ENCODE measurements at regions not wholly inside any gene's neighbourhood (a gene's known extent, or its start where the extent isn't known, plus 50 kb on each side); places are given as distances from the start of the nearest gene placed in this dataset.

GRCh38 chr16:52785653-52786052 lies 238.7 kb upstream of the TOX3 start:
- Histone ChIP-seq H3K4me1 (no peaks in the 10 kb centered on the region), H3K27me3 (no peaks in the 10 kb centered on the region), H3K36me3 (no peaks in the 10 kb centered on the region), H3K4me3 (no peak overlapping the region), H3K27ac (no peak overlapping the region), H3K9me3 (no peaks in the 10 kb centered on the region)
- no peak for DNase-seq (ENCODE audit: low spot score in 2 of 2)
- TF ChIP-seq POLR2A (IDR thresholded peaks at IDR 0.05) (no peak), CTCF (IDR thresholded peaks at IDR 0.05) (no peak), EP300 (IDR thresholded peaks at IDR 0.05) (no peak)
- 88 to 91% methylated on average over 4 of the region's 4 CpGs for WGBS, 2 donors

DNA sequence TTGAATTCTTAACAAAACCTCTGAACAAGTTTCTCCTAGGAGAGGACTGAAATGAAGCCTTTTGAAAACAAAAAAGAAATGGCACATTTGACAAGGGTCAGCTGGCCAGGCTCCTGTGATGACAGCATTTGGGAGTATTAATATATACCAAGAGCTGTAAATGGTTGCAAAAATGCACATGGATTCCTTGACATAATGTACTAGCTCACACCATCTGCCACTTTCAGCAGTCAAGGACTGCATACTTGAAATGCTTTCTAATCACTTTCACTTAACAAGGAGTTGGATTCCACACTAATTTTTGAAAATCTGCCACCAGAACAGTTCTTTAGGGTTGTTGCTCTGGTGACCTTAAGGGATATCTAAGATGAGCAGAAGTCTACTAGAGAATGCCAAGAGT lies 236.7 kb upstream of the TOX3 start:
- no peak for DNase-seq (ENCODE audit: low spot score in 2 of 2)
- TF ChIP-seq CTCF (IDR thresholded peaks at IDR 0.05) (no peak), EP300 (IDR thresholded peaks at IDR 0.05) (no peak), POLR2A (IDR thresholded peaks at IDR 0.05) (no peak)
- no peak overlapping the region for H3K27ac ChIP-seq
- H3K36me3 ChIP-seq, result no peaks in the 10 kb centered on the region
- no peaks in the 10 kb centered on the region for H3K4me1 ChIP-seq
- no peak overlapping the region for H3K4me3 ChIP-seq
- H3K27me3 ChIP-seq, result no peaks in the 10 kb centered on the region
- no peaks in the 10 kb centered on the region for H3K9me3 ChIP-seq

DNA sequence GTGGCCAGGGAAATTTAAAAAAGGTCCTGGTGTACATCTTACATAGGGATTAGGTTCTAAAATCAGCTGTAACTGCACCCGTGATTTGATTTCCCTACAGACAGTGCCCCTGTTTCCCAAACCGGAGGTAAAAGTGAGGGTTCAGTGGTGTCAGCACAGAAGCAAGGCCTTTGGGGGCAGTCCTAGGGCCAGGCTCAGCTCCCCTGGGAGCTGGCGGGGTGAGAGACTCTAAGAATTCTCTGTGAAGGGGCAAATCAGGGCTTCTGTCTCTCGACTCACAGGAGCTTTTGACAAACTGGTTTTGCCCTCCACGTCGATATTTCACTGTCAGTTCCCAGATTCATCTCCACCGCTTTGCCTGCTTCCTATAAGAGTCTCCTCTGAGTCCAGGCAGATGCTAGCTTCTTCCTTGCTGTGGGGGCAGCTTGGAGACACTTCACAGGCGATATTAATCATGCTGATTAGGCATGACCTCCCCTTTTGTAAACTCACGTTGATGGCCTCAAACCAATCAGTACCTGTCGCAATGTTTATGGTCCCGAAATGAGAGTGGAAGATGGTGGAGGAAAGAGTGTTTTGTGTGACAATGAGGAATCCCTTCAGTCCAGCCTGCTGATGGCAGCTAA lies 234.2 kb upstream of the TOX3 start:
- H3K36me3 ChIP-seq, result no peaks in the 10 kb centered on the region
- no peak overlapping the region for H3K4me3 ChIP-seq
- TF ChIP-seq POLR2A (IDR thresholded peaks at IDR 0.05) (no peak), CTCF (IDR thresholded peaks at IDR 0.05) (no peak), EP300 (IDR thresholded peaks at IDR 0.05) (no peak)
- no peaks in the 10 kb centered on the region for H3K9me3 ChIP-seq
- no peaks in the 10 kb centered on the region for H3K27me3 ChIP-seq
- no peak overlapping the region for H3K27ac ChIP-seq
- 61 to 66% methylated on average over 11 of the region's 11 CpGs for WGBS, 2 donors
- H3K4me1 ChIP-seq, result no peaks in the 10 kb centered on the region
- no peak for DNase-seq (ENCODE audit: low spot score in 2 of 2)

DNA sequence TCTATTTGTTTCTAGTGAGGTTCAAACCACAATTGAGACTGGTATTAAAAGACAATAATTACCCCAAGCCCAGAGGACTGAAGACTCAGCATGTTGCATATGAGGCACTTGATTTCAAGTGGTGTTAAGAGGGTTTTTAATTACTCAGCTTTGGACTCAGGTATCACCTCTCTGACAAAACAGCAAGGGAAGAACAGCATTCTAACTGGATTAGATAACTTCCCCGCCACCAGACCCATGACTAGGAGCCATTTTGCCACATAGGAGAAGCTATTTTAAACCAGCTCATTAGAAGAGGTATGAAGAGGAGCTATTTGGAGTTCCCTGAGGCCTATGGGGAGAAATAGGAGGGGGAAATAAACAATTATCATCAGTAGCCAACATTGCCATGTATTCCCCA lies 226.1 kb upstream of the TOX3 start:
- TF ChIP-seq CTCF (IDR thresholded peaks at IDR 0.05) (no peak), POLR2A (IDR thresholded peaks at IDR 0.05) (no peak), EP300 (IDR thresholded peaks at IDR 0.05) (no peak)
- 75 to 96% methylated on average over 1 of the region's 1 CpG for WGBS, 2 donors
- Histone ChIP-seq H3K27me3 (no peaks in the 10 kb centered on the region), H3K9me3 (no peaks in the 10 kb centered on the region), H3K36me3 (no peaks in the 10 kb centered on the region), H3K27ac (no peak overlapping the region), H3K4me3 (no peak overlapping the region), H3K4me1 (no peaks in the 10 kb centered on the region)
- no peak for DNase-seq (ENCODE audit: low spot score in 2 of 2)

DNA sequence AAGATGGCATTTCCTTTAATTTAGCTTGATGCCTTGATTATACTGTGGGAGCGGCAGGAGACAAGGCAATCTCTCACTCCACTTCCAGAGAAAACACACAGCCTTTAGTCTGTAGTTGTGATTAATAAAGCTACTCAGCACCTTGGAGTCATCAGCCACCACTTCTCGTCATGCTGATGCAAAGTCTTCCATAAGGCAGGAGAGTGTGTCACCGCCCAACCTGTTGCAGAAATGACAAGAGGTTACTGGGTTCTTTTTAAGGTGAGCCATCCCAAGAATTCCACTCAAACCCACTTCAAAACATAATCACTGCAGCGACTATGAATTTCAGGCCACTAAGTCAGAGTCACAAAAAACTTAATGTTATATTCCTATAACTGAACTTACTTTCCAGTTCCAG lies 223.9 kb upstream of the TOX3 start:
- no peaks in the 10 kb centered on the region for H3K36me3 ChIP-seq
- 87 to 93% methylated on average over 4 of the region's 4 CpGs for WGBS, 2 donors
- TF ChIP-seq EP300 (IDR thresholded peaks at IDR 0.05) (no peak), CTCF (IDR thresholded peaks at IDR 0.05) (no peak), POLR2A (IDR thresholded peaks at IDR 0.05) (no peak)

More for the DNA sequence above, 223.9 kb upstream of the TOX3 start:
- Histone ChIP-seq H3K27ac (no peak overlapping the region), H3K27me3 (no peaks in the 10 kb centered on the region), H3K4me3 (no peak overlapping the region), H3K4me1 (no peaks in the 10 kb centered on the region), H3K9me3 (no peaks in the 10 kb centered on the region)
- DNase-seq (ENCODE audit: low spot score in 2 of 2), result no peak

Data from tibial nerve (tissue), 4 donors.